HCT116 (cell line): ENCODE measurements at regions not wholly inside any gene's neighbourhood (a gene's known extent, or its start where the extent isn't known, plus 50 kb on each side); places are given as distances from the start of the nearest gene placed in this dataset.

Experiments used
- EGR1 ChIP-seq: IDR thresholded peaks from 2 replicates; pipeline ENCODE4 v1.6.1; 2012; ENCODE audit warnings: low read depth
- EZH2 ChIP-seq: fragments of 200-600 bp; sonication (generic); IDR thresholded peaks from 2 replicates; pipeline ENCODE4 v1.6.1; 2017; ENCODE audit warnings: antibody characterized with exemption, mixed run types
- EZH2phosphoT487 ChIP-seq: fragments of 200-600 bp; IDR thresholded peaks from 2 replicates; pipeline ENCODE4 v1.6.1; 2018; ENCODE audit warnings: antibody characterized with exemption, borderline replicate concordance
- FOSL1 ChIP-seq: IDR thresholded peaks from 2 replicates; pipeline ENCODE4 v1.6.1; 2012; ENCODE audit warnings: low read depth
- POLR2A ChIP-seq: IDR thresholded peaks from 2 replicates; pipeline ENCODE4 v1.7.0; 2011; ENCODE audit warnings: borderline replicate concordance; ENCODE audit not compliant: insufficient read depth, insufficient read length; ENCODE audit errors: extremely low read depth
- POLR2AphosphoS5 ChIP-seq: IDR thresholded peaks from 2 replicates; pipeline ENCODE4 v1.6.1; 2011; ENCODE audit warnings: mild to moderate bottlenecking, low read depth, low read length, moderate library complexity
- RAD21 ChIP-seq: IDR thresholded peaks from 2 replicates; pipeline ENCODE4 v1.6.1; 2012; ENCODE audit warnings: low read depth, mild to moderate bottlenecking
- SRF ChIP-seq: IDR thresholded peaks from 2 replicates; pipeline ENCODE4 v1.6.1; 2012; ENCODE audit warnings: low read depth
- YY1 ChIP-seq: IDR thresholded peaks from 2 replicates; pipeline ENCODE4 v1.6.1; 2011; ENCODE audit warnings: low read length, low read depth, moderate library complexity, mild to moderate bottlenecking; ENCODE audit not compliant: insufficient replicate concordance; ENCODE audit errors: extremely low read depth
- ZNF274 ChIP-seq: fragments of 200-500 bp; sonication (Bioruptor generic); IDR thresholded peaks from 2 replicates; pipeline ENCODE4 v1.6.1; 2014; ENCODE audit warnings: mild to moderate bottlenecking, low read depth, low read length, inconsistent platforms
- TF ChIP-seq, protein P1 (sequence below), 3 experiments: fragments of 200-600 bp in 1 of 3; sonication (generic) in 1 of 3; IDR thresholded peaks in 2 of 3; conservative IDR thresholded peaks in 1 of 3; 2 replicates each; pipeline ENCODE4 v1.5.1; 2012 to 2017; ENCODE audit warnings: low read depth in 2 of 3, low read length in 2 of 3, antibody characterized with exemption in 1 of 3, borderline replicate concordance in 1 of 3, control low read depth in 1 of 3, mild to moderate bottlenecking in 1 of 3, mixed read lengths in 1 of 3, mixed run types in 1 of 3, moderate library complexity in 1 of 3; ENCODE audit not compliant: insufficient read depth in 1 of 3
- TF ChIP-seq, protein P2 (sequence below): IDR thresholded peaks from 2 replicates; pipeline ENCODE4 v1.6.1; 2012
- TF ChIP-seq, protein P3 (sequence below): IDR thresholded peaks from 2 replicates; pipeline ENCODE4 v1.6.1; 2012; ENCODE audit warnings: low read depth
- TF ChIP-seq, protein P4 (sequence below): IDR thresholded peaks from 2 replicates; pipeline ENCODE4 v1.6.1; 2012

DNA sequence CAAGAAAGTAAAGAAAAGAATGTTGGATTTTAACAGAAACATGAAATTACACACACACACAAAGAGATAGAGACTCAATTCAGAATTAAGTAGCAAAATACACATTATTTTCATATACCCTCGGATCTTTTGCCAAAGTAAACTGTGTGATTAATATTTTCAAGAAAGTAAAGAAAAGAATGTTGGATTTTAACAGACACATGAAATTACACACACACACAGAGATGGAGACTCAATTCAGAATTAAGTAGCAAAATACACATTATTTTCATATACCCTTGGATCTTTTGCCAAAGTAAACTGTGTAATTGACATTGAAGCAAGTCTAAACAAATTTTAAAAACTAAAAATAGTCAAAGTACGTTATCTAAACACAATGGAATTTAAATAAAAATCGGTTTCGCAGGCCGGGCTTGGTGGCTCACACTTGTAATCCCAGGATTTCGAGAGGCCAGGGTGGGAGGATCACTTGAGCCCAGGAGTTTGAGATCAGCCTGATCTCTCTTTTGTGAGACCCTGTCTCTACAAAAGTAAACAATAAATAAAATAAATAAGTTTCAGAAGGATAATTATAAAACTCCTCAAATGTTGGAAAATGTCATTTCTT is 337.3 kb upstream of the MAGI2 start:
- TF ChIP-seq POLR2AphosphoS5 (no peak), YY1 (no peak), SRF (no peak), RAD21 (no peak), POLR2A (no peak), ZNF274 (no peak), EZH2phosphoT487 (no peak), EGR1 (no peak), EZH2 (no peak), FOSL1 (no peak)
- TF ChIP-seq, protein P1, sequence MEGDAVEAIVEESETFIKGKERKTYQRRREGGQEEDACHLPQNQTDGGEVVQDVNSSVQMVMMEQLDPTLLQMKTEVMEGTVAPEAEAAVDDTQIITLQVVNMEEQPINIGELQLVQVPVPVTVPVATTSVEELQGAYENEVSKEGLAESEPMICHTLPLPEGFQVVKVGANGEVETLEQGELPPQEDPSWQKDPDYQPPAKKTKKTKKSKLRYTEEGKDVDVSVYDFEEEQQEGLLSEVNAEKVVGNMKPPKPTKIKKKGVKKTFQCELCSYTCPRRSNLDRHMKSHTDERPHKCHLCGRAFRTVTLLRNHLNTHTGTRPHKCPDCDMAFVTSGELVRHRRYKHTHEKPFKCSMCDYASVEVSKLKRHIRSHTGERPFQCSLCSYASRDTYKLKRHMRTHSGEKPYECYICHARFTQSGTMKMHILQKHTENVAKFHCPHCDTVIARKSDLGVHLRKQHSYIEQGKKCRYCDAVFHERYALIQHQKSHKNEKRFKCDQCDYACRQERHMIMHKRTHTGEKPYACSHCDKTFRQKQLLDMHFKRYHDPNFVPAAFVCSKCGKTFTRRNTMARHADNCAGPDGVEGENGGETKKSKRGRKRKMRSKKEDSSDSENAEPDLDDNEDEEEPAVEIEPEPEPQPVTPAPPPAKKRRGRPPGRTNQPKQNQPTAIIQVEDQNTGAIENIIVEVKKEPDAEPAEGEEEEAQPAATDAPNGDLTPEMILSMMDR (IDR thresholded peaks at IDR 0.05 in 2 of 3, conservative IDR thresholded peaks at IDR 0.05 in 1 of 3; ENCODE audit: borderline replicate concordance in 1 of 3, insufficient read depth in 1 of 3, low read depth in 2 of 3, low read length in 2 of 3): no peak
- TF ChIP-seq, protein P2, sequence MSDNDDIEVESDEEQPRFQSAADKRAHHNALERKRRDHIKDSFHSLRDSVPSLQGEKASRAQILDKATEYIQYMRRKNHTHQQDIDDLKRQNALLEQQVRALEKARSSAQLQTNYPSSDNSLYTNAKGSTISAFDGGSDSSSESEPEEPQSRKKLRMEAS: no peak
- TF ChIP-seq, protein P3, sequence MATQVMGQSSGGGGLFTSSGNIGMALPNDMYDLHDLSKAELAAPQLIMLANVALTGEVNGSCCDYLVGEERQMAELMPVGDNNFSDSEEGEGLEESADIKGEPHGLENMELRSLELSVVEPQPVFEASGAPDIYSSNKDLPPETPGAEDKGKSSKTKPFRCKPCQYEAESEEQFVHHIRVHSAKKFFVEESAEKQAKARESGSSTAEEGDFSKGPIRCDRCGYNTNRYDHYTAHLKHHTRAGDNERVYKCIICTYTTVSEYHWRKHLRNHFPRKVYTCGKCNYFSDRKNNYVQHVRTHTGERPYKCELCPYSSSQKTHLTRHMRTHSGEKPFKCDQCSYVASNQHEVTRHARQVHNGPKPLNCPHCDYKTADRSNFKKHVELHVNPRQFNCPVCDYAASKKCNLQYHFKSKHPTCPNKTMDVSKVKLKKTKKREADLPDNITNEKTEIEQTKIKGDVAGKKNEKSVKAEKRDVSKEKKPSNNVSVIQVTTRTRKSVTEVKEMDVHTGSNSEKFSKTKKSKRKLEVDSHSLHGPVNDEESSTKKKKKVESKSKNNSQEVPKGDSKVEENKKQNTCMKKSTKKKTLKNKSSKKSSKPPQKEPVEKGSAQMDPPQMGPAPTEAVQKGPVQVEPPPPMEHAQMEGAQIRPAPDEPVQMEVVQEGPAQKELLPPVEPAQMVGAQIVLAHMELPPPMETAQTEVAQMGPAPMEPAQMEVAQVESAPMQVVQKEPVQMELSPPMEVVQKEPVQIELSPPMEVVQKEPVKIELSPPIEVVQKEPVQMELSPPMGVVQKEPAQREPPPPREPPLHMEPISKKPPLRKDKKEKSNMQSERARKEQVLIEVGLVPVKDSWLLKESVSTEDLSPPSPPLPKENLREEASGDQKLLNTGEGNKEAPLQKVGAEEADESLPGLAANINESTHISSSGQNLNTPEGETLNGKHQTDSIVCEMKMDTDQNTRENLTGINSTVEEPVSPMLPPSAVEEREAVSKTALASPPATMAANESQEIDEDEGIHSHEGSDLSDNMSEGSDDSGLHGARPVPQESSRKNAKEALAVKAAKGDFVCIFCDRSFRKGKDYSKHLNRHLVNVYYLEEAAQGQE: no peak
- TF ChIP-seq, protein P4, sequence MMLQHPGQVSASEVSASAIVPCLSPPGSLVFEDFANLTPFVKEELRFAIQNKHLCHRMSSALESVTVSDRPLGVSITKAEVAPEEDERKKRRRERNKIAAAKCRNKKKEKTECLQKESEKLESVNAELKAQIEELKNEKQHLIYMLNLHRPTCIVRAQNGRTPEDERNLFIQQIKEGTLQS: no peak
